ENCODE measurements at regions not wholly inside any gene's neighbourhood (a gene's known extent, or its start where the extent isn't known, plus 50 kb on each side); places are given as distances from the start of the nearest gene placed in this dataset.

DNA sequence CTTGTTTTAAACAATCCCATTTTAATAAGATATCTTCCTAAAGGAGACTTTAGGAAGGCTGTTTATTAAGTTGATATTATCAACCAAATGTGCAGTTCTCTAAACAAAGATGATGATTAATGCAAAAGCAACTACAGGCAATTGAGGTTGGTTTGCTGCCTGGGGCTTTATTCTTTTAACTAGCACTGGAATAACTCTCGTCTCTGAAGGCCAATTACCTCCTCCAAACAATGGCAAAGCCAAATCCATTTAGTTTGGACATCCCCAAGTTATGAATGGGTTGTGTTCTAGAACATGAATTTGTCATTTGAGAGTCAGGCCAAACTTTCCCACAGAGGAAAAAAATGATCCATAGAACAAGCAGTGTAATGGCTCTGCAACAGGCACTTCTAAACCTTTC, 114.1 kb downstream of the SLC16A9 start:
- Histone ChIP-seq H3K4me3 (ENCODE audit: insufficient read length, low read depth) (no peak overlapping the region), H3K9me3 (ENCODE audit: insufficient read depth, low read length) (no peaks in the 10 kb centered on the region), H3K36me3 (ENCODE audit: insufficient read depth, insufficient read length, low read length) (no peaks in the 10 kb centered on the region), H3K9ac (ENCODE audit: insufficient read length, low read depth) (no peak overlapping the region), H3K27me3 (ENCODE audit: insufficient read depth, insufficient read length) (no peaks in the 10 kb centered on the region), H3K4me1 (ENCODE audit: insufficient read depth, insufficient read length) (no peaks in the 10 kb centered on the region)
- no peak for DNase-seq (ENCODE audit: low read depth, low spot score)
- TF ChIP-seq YY1 (IDR thresholded peaks at IDR 0.05; ENCODE audit: insufficient read depth, insufficient read length) (no peak), ZNF274 (IDR thresholded peaks at IDR 0.05; ENCODE audit: low read depth, low read length) (no peak), SUZ12 (IDR thresholded peaks at IDR 0.05; ENCODE audit: extremely low read depth, insufficient read depth, insufficient read length) (no peak)

- no peaks in the 10 kb centered on the region for H3K27me3 ChIP-seq (ENCODE audit: insufficient read depth, insufficient read length)
- H3K36me3 ChIP-seq (ENCODE audit: insufficient read depth, insufficient read length, low read length) = no peaks in the 10 kb centered on the region
- H3K4me3 ChIP-seq (ENCODE audit: insufficient read length, low read depth) = no peak overlapping the region
- TF ChIP-seq SUZ12 (IDR thresholded peaks at IDR 0.05; ENCODE audit: extremely low read depth, insufficient read depth, insufficient read length) (no peak), ZNF274 (IDR thresholded peaks at IDR 0.05; ENCODE audit: low read depth, low read length) (no peak), YY1 (IDR thresholded peaks at IDR 0.05; ENCODE audit: insufficient read depth, insufficient read length) (no peak)
- H3K9ac ChIP-seq (ENCODE audit: insufficient read length, low read depth) = no peak overlapping the region
- no peak for DNase-seq (ENCODE audit: low read depth, low spot score)
- no peaks in the 10 kb centered on the region for H3K9me3 ChIP-seq (ENCODE audit: insufficient read depth, low read length)
- H3K4me1 ChIP-seq (ENCODE audit: insufficient read depth, insufficient read length) = no peaks in the 10 kb centered on the region
Measured at GRCh38 chr10:59593768-59594167, 115.9 kb downstream of the SLC16A9 start.

GRCh38 chr10:59589796-59590195, 119.9 kb downstream of the SLC16A9 start:
- Histone ChIP-seq H3K9me3 (ENCODE audit: insufficient read depth, low read length) (no peaks in the 10 kb centered on the region), H3K4me3 (ENCODE audit: insufficient read length, low read depth) (no peak overlapping the region), H3K9ac (ENCODE audit: insufficient read length, low read depth) (no peak overlapping the region), H3K36me3 (ENCODE audit: insufficient read depth, insufficient read length, low read length) (no peaks in the 10 kb centered on the region), H3K27me3 (ENCODE audit: insufficient read depth, insufficient read length) (no peaks in the 10 kb centered on the region), H3K4me1 (ENCODE audit: insufficient read depth, insufficient read length) (no peaks in the 10 kb centered on the region)
- no peak for TF ChIP-seq ZNF274 (IDR thresholded peaks at IDR 0.05; ENCODE audit: low read depth, low read length)
- TF ChIP-seq YY1 (IDR thresholded peaks at IDR 0.05; ENCODE audit: insufficient read depth, insufficient read length) = no peak
- TF ChIP-seq SUZ12 (IDR thresholded peaks at IDR 0.05; ENCODE audit: extremely low read depth, insufficient read depth, insufficient read length) = no peak
- no peak for DNase-seq (ENCODE audit: low read depth, low spot score)

GRCh38 chr10:59588791-59589190, 120.9 kb downstream of the SLC16A9 start:
- no peak for DNase-seq (ENCODE audit: low read depth, low spot score)
- H3K36me3 ChIP-seq (ENCODE audit: insufficient read depth, insufficient read length, low read length) = no peaks in the 10 kb centered on the region
- no peak for TF ChIP-seq YY1 (IDR thresholded peaks at IDR 0.05; ENCODE audit: insufficient read depth, insufficient read length)
- TF ChIP-seq ZNF274 (IDR thresholded peaks at IDR 0.05; ENCODE audit: low read depth, low read length) = no peak
- no peak for TF ChIP-seq SUZ12 (IDR thresholded peaks at IDR 0.05; ENCODE audit: extremely low read depth, insufficient read depth, insufficient read length)
- H3K9me3 ChIP-seq (ENCODE audit: insufficient read depth, low read length) = no peaks in the 10 kb centered on the region
- H3K4me3 ChIP-seq (ENCODE audit: insufficient read length, low read depth) = no peak overlapping the region
- H3K4me1 ChIP-seq (ENCODE audit: insufficient read depth, insufficient read length) = no peaks in the 10 kb centered on the region
- H3K9ac ChIP-seq (ENCODE audit: insufficient read length, low read depth) = no peak overlapping the region
- no peaks in the 10 kb centered on the region for H3K27me3 ChIP-seq (ENCODE audit: insufficient read depth, insufficient read length)

DNA sequence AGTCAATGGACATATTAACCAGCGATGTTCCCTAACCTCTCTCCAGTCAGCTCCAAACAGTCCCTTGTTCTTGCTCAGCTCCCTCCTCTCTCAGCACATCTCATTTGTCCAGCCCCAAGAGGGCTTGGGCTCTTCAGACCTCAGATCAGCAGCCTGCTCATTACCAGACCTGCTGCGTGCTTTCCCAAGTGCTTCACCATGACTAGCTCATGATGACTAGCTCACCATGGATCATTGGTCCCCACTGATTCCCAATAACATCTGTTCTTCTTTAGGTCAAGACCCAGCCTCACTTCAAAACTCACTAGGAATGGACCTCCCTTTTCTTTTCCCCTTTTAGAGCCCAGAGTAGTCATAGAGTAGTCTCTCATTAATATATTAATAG, 121.9 kb downstream of the SLC16A9 start:
- TF ChIP-seq SUZ12 (IDR thresholded peaks at IDR 0.05; ENCODE audit: extremely low read depth, insufficient read depth, insufficient read length) (no peak), ZNF274 (IDR thresholded peaks at IDR 0.05; ENCODE audit: low read depth, low read length) (no peak), YY1 (IDR thresholded peaks at IDR 0.05; ENCODE audit: insufficient read depth, insufficient read length) (no peak)
- Histone ChIP-seq H3K4me3 (ENCODE audit: insufficient read length, low read depth) (no peak overlapping the region), H3K9me3 (ENCODE audit: insufficient read depth, low read length) (no peaks in the 10 kb centered on the region), H3K27me3 (ENCODE audit: insufficient read depth, insufficient read length) (no peaks in the 10 kb centered on the region), H3K9ac (ENCODE audit: insufficient read length, low read depth) (no peak overlapping the region), H3K4me1 (ENCODE audit: insufficient read depth, insufficient read length) (no peaks in the 10 kb centered on the region), H3K36me3 (ENCODE audit: insufficient read depth, insufficient read length, low read length) (no peaks in the 10 kb centered on the region)
- DNase-seq (ENCODE audit: low read depth, low spot score) = no peak

- no peak for DNase-seq (ENCODE audit: low read depth, low spot score)
- H3K9ac ChIP-seq (ENCODE audit: insufficient read length, low read depth) = no peak overlapping the region
- no peaks in the 10 kb centered on the region for H3K36me3 ChIP-seq (ENCODE audit: insufficient read depth, insufficient read length, low read length)
- H3K27me3 ChIP-seq (ENCODE audit: insufficient read depth, insufficient read length) = no peaks in the 10 kb centered on the region
- H3K4me3 ChIP-seq (ENCODE audit: insufficient read length, low read depth) = no peak overlapping the region
- no peaks in the 10 kb centered on the region for H3K4me1 ChIP-seq (ENCODE audit: insufficient read depth, insufficient read length)
- TF ChIP-seq YY1 (IDR thresholded peaks at IDR 0.05; ENCODE audit: insufficient read depth, insufficient read length) (no peak), SUZ12 (IDR thresholded peaks at IDR 0.05; ENCODE audit: extremely low read depth, insufficient read depth, insufficient read length) (no peak), ZNF274 (IDR thresholded peaks at IDR 0.05; ENCODE audit: low read depth, low read length) (no peak)
- H3K9me3 ChIP-seq (ENCODE audit: insufficient read depth, low read length) = no peaks in the 10 kb centered on the region
Measured at GRCh38 chr10:59587083-59587755, 122.4 kb downstream of the SLC16A9 start.

- Histone ChIP-seq H3K9ac (ENCODE audit: insufficient read length, low read depth) (no peak overlapping the region), H3K4me1 (ENCODE audit: insufficient read depth, insufficient read length) (no peaks in the 10 kb centered on the region), H3K27me3 (ENCODE audit: insufficient read depth, insufficient read length) (no peaks in the 10 kb centered on the region), H3K4me3 (ENCODE audit: insufficient read length, low read depth) (no peak overlapping the region), H3K9me3 (ENCODE audit: insufficient read depth, low read length) (no peaks in the 10 kb centered on the region), H3K36me3 (ENCODE audit: insufficient read depth, insufficient read length, low read length) (no peaks in the 10 kb centered on the region)
- TF ChIP-seq SUZ12 (IDR thresholded peaks at IDR 0.05; ENCODE audit: extremely low read depth, insufficient read depth, insufficient read length) (no peak), YY1 (IDR thresholded peaks at IDR 0.05; ENCODE audit: insufficient read depth, insufficient read length) (no peak), ZNF274 (IDR thresholded peaks at IDR 0.05; ENCODE audit: low read depth, low read length) (no peak)
- no peak for DNase-seq (ENCODE audit: low read depth, low spot score)
Measured at GRCh38 chr10:59586407-59586891, 123.2 kb downstream of the SLC16A9 start.
